Smooth muscle cell (in vitro differentiated cells): ENCODE measurements at regions not wholly inside any gene's neighbourhood (a gene's known extent, or its start where the extent isn't known, plus 50 kb on each side); places are given as distances from the start of the nearest gene placed in this dataset.

Experiments used
- DNase-seq: peaks from one replicate; lab custom pipeline; 2025; ENCODE audit not compliant: unreplicated experiment; lab: John Stamatoyannopoulos, UW
- H2AFZ ChIP-seq: fragments of 200-600 bp; sonication (generic); 2 replicates; pipeline ENCODE4 v1.6.0; 2016; ENCODE audit warnings: antibody characterized with exemption, low read depth, mild to moderate bottlenecking
- H3F3A ChIP-seq: fragments of 200-600 bp; sonication (generic); 2 replicates; pipeline ENCODE4 v1.6.0; 2017; ENCODE audit warnings: antibody characterized with exemption, low read depth
- H3K27ac ChIP-seq: fragments of 200-600 bp; sonication (generic); 2 replicates; pipeline ENCODE4 v1.5.1; 2016; ENCODE audit warnings: low read depth, mild to moderate bottlenecking
- H3K27me3 ChIP-seq: fragments of 200-600 bp; sonication (generic); 2 replicates; pipeline ENCODE4 v1.6.1; 2016; ENCODE audit warnings: low read depth, mild to moderate bottlenecking
- H3K36me3 ChIP-seq: fragments of 200-600 bp; sonication (generic); 2 replicates; pipeline ENCODE4 v1.5.1; 2016; ENCODE audit warnings: low read depth
- H3K4me1 ChIP-seq: fragments of 200-600 bp; sonication (generic); 2 replicates; pipeline ENCODE4 v1.5.1; 2016; ENCODE audit warnings: low read depth
- H3K4me2 ChIP-seq: fragments of 200-600 bp; sonication (generic); 2 replicates; pipeline ENCODE4 v1.6.0; 2016; ENCODE audit warnings: mild to moderate bottlenecking
- H3K4me3 ChIP-seq: fragments of 200-600 bp; sonication (generic); 2 replicates; pipeline ENCODE4 v1.5.1; 2016; ENCODE audit warnings: mild to moderate bottlenecking
- H3K79me2 ChIP-seq: fragments of 200-600 bp; sonication (generic); 2 replicates; pipeline ENCODE4 v1.6.0; 2016; ENCODE audit warnings: low read depth, mild to moderate bottlenecking
- H3K9ac ChIP-seq: fragments of 200-600 bp; sonication (generic); 2 replicates; pipeline ENCODE4 v1.6.0; 2016; ENCODE audit warnings: low read depth
- H3K9me3 ChIP-seq: fragments of 200-600 bp; sonication (generic); replicated peaks from 2 replicates; pipeline ENCODE4 v1.5.1; 2016; ENCODE audit warnings: low read depth
- H4K20me1 ChIP-seq: fragments of 200-600 bp; sonication (generic); 2 replicates; pipeline ENCODE4 v1.6.0; 2016; ENCODE audit warnings: low read depth
- WGBS: methylation state at CpG from one replicate; pipeline ENCODE4 v1.1.7; 2016; ENCODE audit warnings: low lambda C conversion rate; 5-methylcytosine and 5-hydroxymethylcytosine counted together
- TF ChIP-seq, protein P1 (sequence below): fragments of 200-600 bp; sonication (generic); IDR thresholded peaks from 2 replicates; pipeline ENCODE4 v1.5.1; 2017; ENCODE audit warnings: borderline replicate concordance, mild to moderate bottlenecking, antibody characterized with exemption; ENCODE audit not compliant: insufficient read depth, poor library complexity, severe bottlenecking

GRCh38 chr9:32289756-32290155, 94.7 kb upstream of the ACO1 start:
- Histone ChIP-seq H3K27me3 (no peaks in the 10 kb centered on the region), H3K79me2 (no peaks in the 10 kb centered on the region), H3K27ac (no peak overlapping the region), H3K9me3 (no peaks in the 10 kb centered on the region), H4K20me1 (no peaks in the 10 kb centered on the region), H3K9ac (no peak overlapping the region), H3F3A (no peaks in the 10 kb centered on the region), H3K4me1 (no peaks in the 10 kb centered on the region), H3K4me2 (no peak overlapping the region), H2AFZ (no peak overlapping the region), H3K4me3 (no peak overlapping the region), H3K36me3 (no peaks in the 10 kb centered on the region)
- 88% methylated on average over 3 of the region's 3 CpGs for WGBS
- TF ChIP-seq, protein P1, sequence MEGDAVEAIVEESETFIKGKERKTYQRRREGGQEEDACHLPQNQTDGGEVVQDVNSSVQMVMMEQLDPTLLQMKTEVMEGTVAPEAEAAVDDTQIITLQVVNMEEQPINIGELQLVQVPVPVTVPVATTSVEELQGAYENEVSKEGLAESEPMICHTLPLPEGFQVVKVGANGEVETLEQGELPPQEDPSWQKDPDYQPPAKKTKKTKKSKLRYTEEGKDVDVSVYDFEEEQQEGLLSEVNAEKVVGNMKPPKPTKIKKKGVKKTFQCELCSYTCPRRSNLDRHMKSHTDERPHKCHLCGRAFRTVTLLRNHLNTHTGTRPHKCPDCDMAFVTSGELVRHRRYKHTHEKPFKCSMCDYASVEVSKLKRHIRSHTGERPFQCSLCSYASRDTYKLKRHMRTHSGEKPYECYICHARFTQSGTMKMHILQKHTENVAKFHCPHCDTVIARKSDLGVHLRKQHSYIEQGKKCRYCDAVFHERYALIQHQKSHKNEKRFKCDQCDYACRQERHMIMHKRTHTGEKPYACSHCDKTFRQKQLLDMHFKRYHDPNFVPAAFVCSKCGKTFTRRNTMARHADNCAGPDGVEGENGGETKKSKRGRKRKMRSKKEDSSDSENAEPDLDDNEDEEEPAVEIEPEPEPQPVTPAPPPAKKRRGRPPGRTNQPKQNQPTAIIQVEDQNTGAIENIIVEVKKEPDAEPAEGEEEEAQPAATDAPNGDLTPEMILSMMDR, result no peak
- no peak for DNase-seq

DNA sequence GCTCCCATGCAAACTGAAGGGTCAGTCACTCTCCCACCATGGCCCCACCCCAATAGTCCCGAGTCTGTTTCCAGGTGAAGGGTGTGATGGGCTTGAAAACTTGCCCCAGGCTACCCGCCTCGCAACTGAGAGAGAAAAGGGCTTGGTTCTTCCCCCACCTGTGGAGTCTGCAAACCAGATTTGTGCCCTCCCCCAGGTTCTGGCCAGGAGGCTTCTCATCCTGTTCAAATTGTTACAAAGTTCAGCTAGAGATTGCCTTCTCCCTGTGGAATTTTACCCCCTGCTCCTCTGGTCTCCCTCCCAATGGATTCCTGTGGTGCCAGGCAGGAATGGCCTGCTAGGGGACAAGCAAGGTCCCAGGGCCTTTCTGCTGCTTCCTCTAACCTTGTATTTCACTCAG, 93.1 kb upstream of the ACO1 start:
- no peaks in the 10 kb centered on the region for H3K9me3 ChIP-seq
- H3F3A ChIP-seq, result no peaks in the 10 kb centered on the region
- no peak overlapping the region for H2AFZ ChIP-seq
- no peaks in the 10 kb centered on the region for H3K79me2 ChIP-seq
- H3K36me3 ChIP-seq, result no peaks in the 10 kb centered on the region
- no peak overlapping the region for H3K27ac ChIP-seq
- H4K20me1 ChIP-seq, result no peaks in the 10 kb centered on the region
- H3K27me3 ChIP-seq, result no peaks in the 10 kb centered on the region
- TF ChIP-seq, protein P1, result no peak
- H3K4me1 ChIP-seq, result no peaks in the 10 kb centered on the region
- H3K4me3 ChIP-seq, result no peak overlapping the region
- no peak overlapping the region for H3K4me2 ChIP-seq
- DNase-seq, result no peak
- 73% methylated on average over 3 of the region's 3 CpGs for WGBS
- H3K9ac ChIP-seq, result no peak overlapping the region

DNA sequence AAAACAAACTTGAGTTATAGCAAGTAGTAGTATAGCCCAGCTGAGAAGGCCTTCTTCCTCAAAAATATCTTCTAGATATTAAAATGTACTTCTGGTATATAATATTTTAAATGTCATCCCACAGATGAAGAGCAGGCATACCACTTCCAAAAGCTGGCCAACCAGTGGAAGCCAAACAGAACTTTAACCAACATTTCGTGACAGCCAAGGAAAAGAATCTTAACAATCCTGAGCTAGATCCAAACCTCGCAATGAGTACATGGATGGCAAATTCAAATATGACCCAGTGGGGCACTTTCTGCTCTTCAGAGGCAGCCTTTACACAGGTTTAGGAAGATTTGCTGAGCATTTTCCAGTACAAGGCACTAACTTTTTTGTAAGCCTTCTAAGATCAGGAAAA, 91.8 kb upstream of the ACO1 start:
- no peaks in the 10 kb centered on the region for H3K27me3 ChIP-seq
- no peak overlapping the region for H3K27ac ChIP-seq
- no peak overlapping the region for H3K9ac ChIP-seq
- H3K4me2 ChIP-seq, result no peak overlapping the region
- TF ChIP-seq, protein P1, result no peak
- H3K4me3 ChIP-seq, result no peak overlapping the region
- H3F3A ChIP-seq, result no peaks in the 10 kb centered on the region
- H3K79me2 ChIP-seq, result no peaks in the 10 kb centered on the region
- no peaks in the 10 kb centered on the region for H3K9me3 ChIP-seq
- no peak overlapping the region for H2AFZ ChIP-seq
- no peaks in the 10 kb centered on the region for H3K36me3 ChIP-seq
- no peak for DNase-seq
- WGBS, result 85% methylated on average over 2 of the region's 2 CpGs
- H3K4me1 ChIP-seq, result no peaks in the 10 kb centered on the region
- no peaks in the 10 kb centered on the region for H4K20me1 ChIP-seq

- Histone ChIP-seq H3K27me3 (no peaks in the 10 kb centered on the region), H3K9me3 (no peaks in the 10 kb centered on the region), H3K36me3 (no peaks in the 10 kb centered on the region), H3K79me2 (no peaks in the 10 kb centered on the region), H2AFZ (no peak overlapping the region), H3K4me3 (no peak overlapping the region), H4K20me1 (no peaks in the 10 kb centered on the region), H3K9ac (no peak overlapping the region), H3K4me2 (no peak overlapping the region), H3K27ac (no peak overlapping the region), H3F3A (no peaks in the 10 kb centered on the region), H3K4me1 (no peaks in the 10 kb centered on the region)
- TF ChIP-seq, protein P1, result no peak
- no peak for DNase-seq
- WGBS, result 67% methylated on average over 1 of the region's 1 CpG
These were observed 91.4 kb upstream of the ACO1 start for GRCh38 chr9:32293091-32293490.
